ENCODE measurements at regions not wholly inside any gene's neighbourhood (a gene's known extent, or its start where the extent isn't known, plus 50 kb on each side); places are given as distances from the start of the nearest gene placed in this dataset.
"Not testable (repeated sequence)": the region's sequence is repeated elsewhere in the genome, so short reads cannot be mapped to it uniquely, and the experiment has no call there.

- not testable (repeated sequence) for TF ChIP-seq POLR2AphosphoS5, EP300, CTCF (IDR thresholded peaks at IDR 0.05)
Measured at GRCh38 chr2:107746552-107747198, 80.0 kb upstream of the RGPD4 start.

Data from upper lobe of left lung (tissue), 4 donors.